GM12878 (cell line): ENCODE measurements at regions not wholly inside any gene's neighbourhood (a gene's known extent, or its start where the extent isn't known, plus 50 kb on each side); places are given as distances from the start of the nearest gene placed in this dataset.
A peak's percentile ranks its signal among the peaks of the same experiment; 100 is the strongest.

Source experiments
- ATAC-seq: fragments of 200-7000 bp; cut with Tn5 transposase; 3 replicates; pipeline ENCODE4 v1.9.1; 2020; ENCODE audit warnings: mild to moderate bottlenecking, moderate library complexity
- BruUV-seq: library from RNA; stranded (reverse); fragments of 400-500 nt; replicated peaks from 2 replicates; lab custom pipeline; 2021; lab: Mats Ljungman, UMichigan
- CTCF ChIA-PET: fragments of 300-600 bp; sonication (Branson Sonifier 250); formaldehyde crosslinking; extraction: SDS; loops from one replicate; lab custom pipeline; 2021; ENCODE audit warnings: inconsistent platforms; lab: Yijun Ruan, JAX
- POLR2A ChIA-PET: fragments of 350-600 bp; formaldehyde crosslinking; extraction: SDS; loops from one replicate; lab custom pipeline; 2021; ENCODE audit warnings: inconsistent platforms; lab: Charles Lee
- RAD21 ChIA-PET: fragments of 300-600 bp; sonication (Branson Sonifier 250); formaldehyde crosslinking; loops from one replicate; lab custom pipeline; 2023; ENCODE audit warnings: antibody characterized with exemption; ENCODE audit not compliant: unreplicated experiment; lab: Charles Lee
- SMC1A ChIA-PET: fragments of 300-600 bp; sonication (Branson Sonifier 250); formaldehyde crosslinking; loops from one replicate; lab custom pipeline; 2023; ENCODE audit not compliant: unreplicated experiment, uncharacterized antibody; lab: Charles Lee
- DNase-seq: peaks from one replicate; pipeline ENCODE4 v3.0.0-alpha.2; 2011; ENCODE audit warnings: low read depth, low spot score
- FAIRE-seq: peaks from 3 replicates; lab custom pipeline; 2011; peaks lifted over from hg19 to GRCh38; lab: Jason Lieb, UNC
- H2AFZ ChIP-seq: 2 replicates; pipeline ENCODE4 v1.6.0; 2011; ENCODE audit warnings: low read depth, low read length, control low read depth; ENCODE audit not compliant: control insufficient read depth
- H3K27ac ChIP-seq: 2 replicates; pipeline ENCODE4 v1.5.1; 2011; ENCODE audit warnings: control low read depth; ENCODE audit not compliant: control insufficient read depth, insufficient read depth
- H3K27me3 ChIP-seq, 2 experiments: replicated peaks in 1 of 2; 2 replicates each; pipeline versions ENCODE4 v1.6.0 to v1.6.1; 2011; ENCODE audit warnings: low read length in 1 of 2; ENCODE audit not compliant: control insufficient read depth in 2 of 2, insufficient read depth in 2 of 2
- H3K36me3 ChIP-seq, 2 experiments: 2 replicates each; pipeline ENCODE4 v1.5.1; 2011; ENCODE audit warnings: low read length in 1 of 2; ENCODE audit not compliant: control insufficient read depth in 2 of 2, insufficient read depth in 2 of 2
- H3K4me1 ChIP-seq: 2 replicates; pipeline ENCODE4 v1.6.1; 2011; ENCODE audit warnings: mild to moderate bottlenecking, low read length, moderate library complexity, mixed read lengths; ENCODE audit not compliant: control insufficient read depth, insufficient read depth
- H3K4me2 ChIP-seq: 2 replicates; pipeline ENCODE4 v1.6.0; 2011; ENCODE audit warnings: control low read depth; ENCODE audit not compliant: control insufficient read depth, insufficient read depth
- H3K4me3 ChIP-seq: fragments of 200-600 bp; sonication (generic); 2 replicates; pipeline ENCODE4 v1.5.1; 2016
- H3K79me2 ChIP-seq: 2 replicates; pipeline ENCODE4 v1.6.0; 2011; ENCODE audit warnings: low read length; ENCODE audit not compliant: control insufficient read depth, insufficient read depth
- H3K9ac ChIP-seq: 2 replicates; pipeline ENCODE4 v1.8.0; 2011; ENCODE audit warnings: low read length, control low read depth, mixed read lengths; ENCODE audit not compliant: control insufficient read depth, insufficient read depth
- H3K9me3 ChIP-seq: replicated peaks from 3 replicates; pipeline ENCODE4 v1.5.1; 2011; ENCODE audit warnings: mild to moderate bottlenecking, low read length; ENCODE audit not compliant: control insufficient read depth, insufficient read depth
- H4K20me1 ChIP-seq: 2 replicates; pipeline ENCODE4 v1.6.0; 2011; ENCODE audit not compliant: control insufficient read depth, insufficient read depth
- ATF7 ChIP-seq: fragments of 450-650 bp; IDR thresholded peaks from 2 replicates; pipeline ENCODE4 v1.6.1; 2016; ENCODE audit warnings: low read depth, mild to moderate bottlenecking
- BMI1 ChIP-seq: fragments of 450-650 bp; IDR thresholded peaks from 2 replicates; pipeline ENCODE4 v1.6.1; 2016; ENCODE audit warnings: mild to moderate bottlenecking, moderate library complexity, borderline replicate concordance
- CUX1 ChIP-seq: IDR thresholded peaks from 2 replicates; pipeline ENCODE4 v1.6.1; 2012; ENCODE audit warnings: improper control_type of control experiment, low read depth, low read length; ENCODE audit not compliant: insufficient replicate concordance
- MLLT1 ChIP-seq: fragments of 450-650 bp; IDR thresholded peaks from 2 replicates; pipeline ENCODE4 v1.6.1; 2016; ENCODE audit warnings: mild to moderate bottlenecking
- MTA2 ChIP-seq: fragments of 450-650 bp; IDR thresholded peaks from 2 replicates; pipeline ENCODE4 v1.6.1; 2016; ENCODE audit warnings: low read depth, mild to moderate bottlenecking, moderate library complexity
- RAD21 ChIP-seq: IDR thresholded peaks from 2 replicates; pipeline ENCODE4 v1.6.1; 2011; ENCODE audit warnings: mild to moderate bottlenecking, low read depth, low read length, moderate library complexity; ENCODE audit not compliant: insufficient read depth
- WGBS: methylation state at CpG from one replicate; pipeline ENCODE4 v1.1.6; 2016; ENCODE audit warnings: low lambda C conversion rate; ENCODE audit not compliant: insufficient replicate concordance, insufficient coverage; ENCODE audit errors: missing lambda C conversion rate; 5-methylcytosine and 5-hydroxymethylcytosine counted together
- in situ Hi-C: fragments of 300-500 bp; cut with MboI; formaldehyde crosslinking; loops from 9 replicates; pipeline ENCODE4 v1.14.3; 2018; ENCODE audit warnings: mixed read lengths
- intact Hi-C: fragments of 100-400 bp; cut with micrococcal nuclease; formaldehyde crosslinking; loops from one replicate; pipeline ENCODE4 v1.14.2; 2022; ENCODE audit not compliant: unreplicated experiment

- no peaks in the 10 kb centered on the region for H3K79me2 ChIP-seq
- no peak overlapping the region for H3K9ac ChIP-seq
- H3K27me3 ChIP-seq = no peaks in the 10 kb centered on the region
- FAIRE-seq (no peak), DNase-seq (no peak), ATAC-seq (peak; percentile 50)
- ChIA-PET RAD21 (interaction anchor here (0.9 kb wide), 1 partner anchor 59 kb away, joined by 3 read pairs; no protein-coding TSS in a partner anchor), POLR2A (no interaction called here), CTCF (interaction anchor here (2.0 kb wide), 1 partner anchor 141 kb away, joined by 4 read pairs; no protein-coding TSS in a partner anchor), SMC1A (interaction anchor here (0.6 kb wide), 1 partner anchor 575 kb away, joined by 3 read pairs; no protein-coding TSS in a partner anchor)
- H3K4me1 ChIP-seq = no peaks in the 10 kb centered on the region
- 0% methylated on average over 1 of the region's 1 CpG for WGBS
- TF ChIP-seq ATF7 (0 out of 2 replicates have a peak, but pooled peaks have one; percentile 42), RAD21 (no peak), MTA2 (peak; percentile 41; the same call in 1 of the 2 replicates), MLLT1 (no peak)
- H4K20me1 ChIP-seq = no peaks in the 10 kb centered on the region
- no peaks in the 10 kb centered on the region for H3K9me3 ChIP-seq
- H3K4me3 ChIP-seq = no peak overlapping the region
- no peak overlapping the region for H3K27ac ChIP-seq
- no peaks in the 10 kb centered on the region for H3K36me3 ChIP-seq
- no TSS peak for BruUV-seq
- in situ Hi-C loops (no loop called here), intact Hi-C loops (no loop called here)
- H2AFZ ChIP-seq = no peak overlapping the region
- H3K4me2 ChIP-seq = no peak overlapping the region
Measured at GRCh38 chr4:35793045-35793722, 451.1 kb downstream of the ARAP2 start.

GRCh38 chr4:35793766-35794165 is 450.5 kb downstream of the ARAP2 start:
- no peak for FAIRE-seq
- in situ Hi-C loops = no loop called here
- TF ChIP-seq BMI1 (no peak), CUX1 (no peak)

More at GRCh38 chr4:35793766-35794165, 450.5 kb downstream of the ARAP2 start:
- H3K9ac ChIP-seq = no peak overlapping the region
- H3K4me3 ChIP-seq = no peak overlapping the region
- SMC1A ChIA-PET = no interaction called here
- no peaks in the 10 kb centered on the region for H4K20me1 ChIP-seq
- intact Hi-C loops = no loop called here
- RAD21 ChIA-PET = no interaction called here
- CTCF ChIA-PET = interaction anchor here (2.0 kb wide), 1 partner anchor 141 kb away, joined by 4 read pairs; no protein-coding TSS in a partner anchor
- no peak overlapping the region for H3K27ac ChIP-seq
- H3K9me3 ChIP-seq = no peaks in the 10 kb centered on the region
- no peaks in the 10 kb centered on the region for H3K36me3 ChIP-seq
- ATAC-seq (peak; percentile 59), DNase-seq (no peak)
- POLR2A ChIA-PET = no interaction called here
- H3K27me3 ChIP-seq = no peaks in the 10 kb centered on the region
- H3K4me1 ChIP-seq = no peaks in the 10 kb centered on the region
- no peak overlapping the region for H3K4me2 ChIP-seq
- H3K79me2 ChIP-seq = no peaks in the 10 kb centered on the region
- BruUV-seq = no TSS peak
- no peak overlapping the region for H2AFZ ChIP-seq
- WGBS = 21% methylated on average over 1 of the region's 1 CpG
